B cell (primary cell): ENCODE measurements at regions not wholly inside any gene's neighbourhood (a gene's known extent, or its start where the extent isn't known, plus 50 kb on each side); places are given as distances from the start of the nearest gene placed in this dataset.

Experiments used
- EZH2 ChIP-seq: IDR thresholded peaks from 2 replicates; pipeline ENCODE4 v1.6.1; 2012; ENCODE audit warnings: borderline replicate concordance, low read depth, mild to moderate bottlenecking, moderate library complexity, low read length; ENCODE audit not compliant: insufficient read depth, poor library complexity, severe bottlenecking
- TF ChIP-seq, protein P1 (sequence below): fragments of 200-600 bp; IDR thresholded peaks from one replicate; pipeline ENCODE4 v1.8.0; 2022; ENCODE audit warnings: antibody characterized with exemption, mild to moderate bottlenecking

DNA sequence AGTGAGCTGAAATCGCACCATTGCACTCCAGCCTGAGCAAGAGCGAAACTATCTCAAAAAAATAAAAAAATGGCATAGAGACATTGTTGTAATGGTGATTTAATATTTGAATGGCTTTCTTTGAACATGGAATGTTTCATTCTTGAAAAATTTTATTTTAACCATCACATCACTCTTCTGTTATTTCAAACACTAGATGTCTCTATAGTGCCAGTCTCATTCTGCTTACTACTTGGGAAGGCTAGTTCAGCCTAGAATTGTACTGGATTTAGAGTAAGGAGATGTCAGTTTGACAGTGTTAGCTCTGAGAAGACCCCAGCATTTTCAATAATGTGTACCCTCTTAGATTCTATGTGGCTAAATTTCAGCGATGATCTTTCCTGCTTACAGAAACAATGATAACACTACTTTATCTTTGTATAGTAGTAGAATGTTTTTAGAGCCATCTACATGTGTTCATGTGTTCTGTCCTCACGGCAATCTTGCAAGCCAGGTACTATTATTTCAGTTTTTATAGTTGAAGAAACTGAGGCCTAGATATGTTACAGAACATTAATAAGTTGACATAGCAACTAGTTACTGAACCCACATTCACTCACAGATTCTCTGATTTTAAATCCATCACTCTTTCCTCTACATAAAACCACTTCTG lies 142.9 kb upstream of the ZSWIM2 start:
- TF ChIP-seq, protein P1, sequence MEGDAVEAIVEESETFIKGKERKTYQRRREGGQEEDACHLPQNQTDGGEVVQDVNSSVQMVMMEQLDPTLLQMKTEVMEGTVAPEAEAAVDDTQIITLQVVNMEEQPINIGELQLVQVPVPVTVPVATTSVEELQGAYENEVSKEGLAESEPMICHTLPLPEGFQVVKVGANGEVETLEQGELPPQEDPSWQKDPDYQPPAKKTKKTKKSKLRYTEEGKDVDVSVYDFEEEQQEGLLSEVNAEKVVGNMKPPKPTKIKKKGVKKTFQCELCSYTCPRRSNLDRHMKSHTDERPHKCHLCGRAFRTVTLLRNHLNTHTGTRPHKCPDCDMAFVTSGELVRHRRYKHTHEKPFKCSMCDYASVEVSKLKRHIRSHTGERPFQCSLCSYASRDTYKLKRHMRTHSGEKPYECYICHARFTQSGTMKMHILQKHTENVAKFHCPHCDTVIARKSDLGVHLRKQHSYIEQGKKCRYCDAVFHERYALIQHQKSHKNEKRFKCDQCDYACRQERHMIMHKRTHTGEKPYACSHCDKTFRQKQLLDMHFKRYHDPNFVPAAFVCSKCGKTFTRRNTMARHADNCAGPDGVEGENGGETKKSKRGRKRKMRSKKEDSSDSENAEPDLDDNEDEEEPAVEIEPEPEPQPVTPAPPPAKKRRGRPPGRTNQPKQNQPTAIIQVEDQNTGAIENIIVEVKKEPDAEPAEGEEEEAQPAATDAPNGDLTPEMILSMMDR: no peak
- TF ChIP-seq EZH2: no peak
